ENCODE measurements at regions not wholly inside any gene's neighbourhood (a gene's known extent, or its start where the extent isn't known, plus 50 kb on each side); places are given as distances from the start of the nearest gene placed in this dataset.

DNA sequence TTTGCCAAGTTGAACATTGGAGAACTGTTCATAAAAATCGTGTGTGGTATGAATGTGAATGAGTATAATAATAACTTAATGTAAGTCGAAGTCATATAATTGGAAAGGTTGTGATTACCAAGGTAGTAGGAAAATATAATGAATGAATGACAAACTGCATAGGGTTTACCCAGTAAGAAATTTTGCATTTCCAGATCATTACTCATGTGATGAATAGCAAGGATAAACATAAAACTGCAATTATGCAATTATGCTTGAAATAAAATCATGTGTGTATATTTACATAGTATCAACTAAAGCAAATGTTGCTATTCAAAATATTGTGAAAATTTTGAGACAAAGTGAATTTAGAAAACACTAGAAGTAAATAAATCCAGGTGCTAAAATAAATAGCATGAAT lies 1108.7 kb upstream of the TMEFF2 start:
- H3K23ac ChIP-seq (ENCODE audit: low read length) = no peak overlapping the region
- H3K27ac ChIP-seq (ENCODE audit: low read depth, low read length) = no peak overlapping the region
- no peak overlapping the region for H2BK12ac ChIP-seq (ENCODE audit: low read length)
- no peaks in the 10 kb centered on the region for H3K9me3 ChIP-seq (ENCODE audit: insufficient read depth, low read depth, low read length)
- H4K91ac ChIP-seq (ENCODE audit: low read depth, low read length) = no peak overlapping the region
- H3K27me3 ChIP-seq (ENCODE audit: insufficient read depth, low read length) = no peaks in the 10 kb centered on the region
- H3K79me2 ChIP-seq (ENCODE audit: control insufficient read depth, insufficient read depth, low read length, poor library complexity) = no peaks in the 10 kb centered on the region
- H3K79me1 ChIP-seq (ENCODE audit: low read length) = no peaks in the 10 kb centered on the region
- no peak for DNase-seq
- H3K18ac ChIP-seq (ENCODE audit: low read length) = no peak overlapping the region
- no peak overlapping the region for H3K9ac ChIP-seq (ENCODE audit: low read length)
- no peak overlapping the region for H2AK5ac ChIP-seq (ENCODE audit: low read length)
- H3K36me3 ChIP-seq (ENCODE audit: control insufficient read depth in 1 of 2, insufficient read depth in 2 of 2, low read length in 2 of 2) = no peaks in the 10 kb centered on the region
- H2BK120ac ChIP-seq (ENCODE audit: insufficient read depth, low read length, poor library complexity) = no peak overlapping the region
- no peaks in the 10 kb centered on the region for H3K4me1 ChIP-seq (ENCODE audit: control insufficient read depth in 1 of 2, insufficient read depth in 2 of 2, low read length in 2 of 2)
- H3K14ac ChIP-seq (ENCODE audit: low read length) = no peak overlapping the region
- H4K8ac ChIP-seq (ENCODE audit: low read depth, low read length) = no peak overlapping the region
- H4K12ac ChIP-seq (ENCODE audit: low read depth, low read length) = no peak overlapping the region
- no peak overlapping the region for H3K4ac ChIP-seq (ENCODE audit: low read depth, low read length)
- no peak overlapping the region for H2AFZ ChIP-seq (ENCODE audit: insufficient read depth, low read length, poor library complexity)
- no peak overlapping the region for H2BK5ac ChIP-seq (ENCODE audit: low read depth, low read length, poor library complexity)
- no peak overlapping the region for H3K4me3 ChIP-seq (ENCODE audit: low read depth, low read length)
- no peak overlapping the region for H3K4me2 ChIP-seq (ENCODE audit: low read length)
- WGBS (ENCODE audit: extremely low coverage, insufficient coverage, insufficient read length) = 100% methylated on average over 2 of the region's 2 CpGs

DNA sequence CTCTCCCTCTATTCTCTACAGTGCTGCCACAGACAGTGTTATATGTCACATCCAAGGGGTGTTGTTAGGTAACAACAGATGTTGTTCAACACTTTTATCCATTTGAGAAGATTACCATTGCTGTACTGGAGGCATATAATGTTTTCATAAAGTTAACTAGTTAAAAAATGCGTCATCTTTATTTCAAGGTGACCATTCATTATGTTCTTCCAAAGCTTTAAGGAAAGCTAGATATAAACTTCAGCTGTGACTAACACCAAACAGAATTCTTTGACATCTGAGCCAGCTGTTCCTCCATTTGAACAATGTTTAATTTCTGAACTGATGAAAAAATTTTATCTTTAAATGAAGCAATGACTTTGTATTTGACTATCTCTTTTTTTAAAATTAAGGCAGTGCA lies 1099.6 kb upstream of the TMEFF2 start:
- Histone ChIP-seq H3K9ac (ENCODE audit: low read length) (no peak overlapping the region), H3K36me3 (ENCODE audit: control insufficient read depth in 1 of 2, insufficient read depth in 2 of 2, low read length in 2 of 2) (no peaks in the 10 kb centered on the region), H3K27ac (ENCODE audit: low read depth, low read length) (no peak overlapping the region), H4K91ac (ENCODE audit: low read depth, low read length) (no peak overlapping the region), H3K4me1 (ENCODE audit: control insufficient read depth in 1 of 2, insufficient read depth in 2 of 2, low read length in 2 of 2) (peaks cover 0 to 1% of the 10 kb centered on the region in 2 experiments), H3K79me1 (ENCODE audit: low read length) (no peaks in the 10 kb centered on the region), H3K14ac (ENCODE audit: low read length) (no peak overlapping the region), H2AK5ac (ENCODE audit: low read length) (no peak overlapping the region), H4K12ac (ENCODE audit: low read depth, low read length) (no peak overlapping the region), H3K27me3 (ENCODE audit: insufficient read depth, low read length) (no peaks in the 10 kb centered on the region), H3K23ac (ENCODE audit: low read length) (no peak overlapping the region), H3K4me3 (ENCODE audit: low read depth, low read length) (no peak overlapping the region), H3K4me2 (ENCODE audit: low read length) (no peak overlapping the region), H2BK12ac (ENCODE audit: low read length) (no peak overlapping the region), H2AFZ (ENCODE audit: insufficient read depth, low read length, poor library complexity) (no peak overlapping the region), H3K79me2 (ENCODE audit: control insufficient read depth, insufficient read depth, low read length, poor library complexity) (no peaks in the 10 kb centered on the region), H3K4ac (ENCODE audit: low read depth, low read length) (no peak overlapping the region), H2BK5ac (ENCODE audit: low read depth, low read length, poor library complexity) (no peak overlapping the region), H3K9me3 (ENCODE audit: insufficient read depth, low read depth, low read length) (no peaks in the 10 kb centered on the region), H3K18ac (ENCODE audit: low read length) (no peak overlapping the region), H4K8ac (ENCODE audit: low read depth, low read length) (no peak overlapping the region), H2BK120ac (ENCODE audit: insufficient read depth, low read length, poor library complexity) (no peak overlapping the region)
- no CpG with 5 or more reads among the region's 1 CpG for WGBS (ENCODE audit: extremely low coverage, insufficient coverage, insufficient read length)
- no peak for DNase-seq

DNA sequence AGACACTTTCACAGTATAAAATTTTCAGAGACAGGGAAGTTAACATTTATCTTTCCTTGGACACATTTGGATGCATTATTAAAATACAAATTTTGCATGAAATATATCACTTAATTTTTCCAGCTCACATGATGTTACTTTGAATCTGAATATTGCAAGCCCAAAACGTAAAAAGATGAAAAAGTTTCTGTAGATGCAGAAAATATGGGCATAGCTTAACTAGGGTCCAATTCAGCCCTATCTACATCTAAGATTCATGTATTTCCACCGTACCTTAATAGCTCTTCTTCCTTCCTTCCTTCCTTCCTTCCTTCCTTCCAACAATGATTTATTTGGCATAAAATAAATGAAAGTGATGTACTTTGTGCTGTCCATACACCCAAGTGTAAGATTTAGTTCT lies 1084.6 kb upstream of the TMEFF2 start:
- no peak overlapping the region for H4K12ac ChIP-seq (ENCODE audit: low read depth, low read length)
- H3K27me3 ChIP-seq (ENCODE audit: insufficient read depth, low read length) = no peaks in the 10 kb centered on the region
- no peak for DNase-seq
- H2AK5ac ChIP-seq (ENCODE audit: low read length) = no peak overlapping the region
- H3K4me3 ChIP-seq (ENCODE audit: low read depth, low read length) = no peak overlapping the region
- no peaks in the 10 kb centered on the region for H3K4me1 ChIP-seq (ENCODE audit: control insufficient read depth in 1 of 2, insufficient read depth in 2 of 2, low read length in 2 of 2)
- no peak overlapping the region for H2BK5ac ChIP-seq (ENCODE audit: low read depth, low read length, poor library complexity)
- no peak overlapping the region for H3K4ac ChIP-seq (ENCODE audit: low read depth, low read length)
- H3K9ac ChIP-seq (ENCODE audit: low read length) = no peak overlapping the region
- no peak overlapping the region for H2BK120ac ChIP-seq (ENCODE audit: insufficient read depth, low read length, poor library complexity)
- no peaks in the 10 kb centered on the region for H3K9me3 ChIP-seq (ENCODE audit: insufficient read depth, low read depth, low read length)
- H4K91ac ChIP-seq (ENCODE audit: low read depth, low read length) = no peak overlapping the region
- H3K23ac ChIP-seq (ENCODE audit: low read length) = no peak overlapping the region
- no CpG with 5 or more reads among the region's 2 CpGs for WGBS (ENCODE audit: extremely low coverage, insufficient coverage, insufficient read length)
- no peak overlapping the region for H3K14ac ChIP-seq (ENCODE audit: low read length)
- H2AFZ ChIP-seq (ENCODE audit: insufficient read depth, low read length, poor library complexity) = no peak overlapping the region
- H3K36me3 ChIP-seq (ENCODE audit: control insufficient read depth in 1 of 2, insufficient read depth in 2 of 2, low read length in 2 of 2) = no peaks in the 10 kb centered on the region
- H3K4me2 ChIP-seq (ENCODE audit: low read length) = no peak overlapping the region
- H2BK12ac ChIP-seq (ENCODE audit: low read length) = no peak overlapping the region
- H3K18ac ChIP-seq (ENCODE audit: low read length) = no peak overlapping the region
- H3K27ac ChIP-seq (ENCODE audit: low read depth, low read length) = no peak overlapping the region
- no peak overlapping the region for H4K8ac ChIP-seq (ENCODE audit: low read depth, low read length)
- H3K79me2 ChIP-seq (ENCODE audit: control insufficient read depth, insufficient read depth, low read length, poor library complexity) = no peaks in the 10 kb centered on the region
- H3K79me1 ChIP-seq (ENCODE audit: low read length) = no peaks in the 10 kb centered on the region

DNA sequence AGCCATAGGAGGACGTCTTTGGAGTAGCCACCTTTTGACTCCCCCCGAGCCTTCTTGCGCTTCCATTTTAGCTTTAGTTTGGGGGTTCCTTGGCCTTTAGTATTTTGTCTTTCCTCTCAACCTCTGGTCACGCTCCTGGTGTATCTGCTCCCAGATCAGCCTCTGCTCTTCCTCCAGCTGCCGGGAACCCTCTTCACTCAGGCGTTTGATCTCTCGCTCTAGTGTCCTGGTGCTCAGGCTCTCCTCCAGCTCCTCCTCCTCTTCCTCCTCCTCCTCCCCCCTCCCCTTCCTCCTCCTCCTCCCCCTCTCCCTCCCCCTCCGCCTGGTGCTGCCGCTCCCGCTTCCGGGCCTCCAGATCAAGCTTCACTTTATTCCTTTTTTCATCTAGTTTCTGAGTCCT lies 1082.3 kb upstream of the TMEFF2 start:
- Histone ChIP-seq H2BK12ac (ENCODE audit: low read length) (no peak overlapping the region), H2BK120ac (ENCODE audit: insufficient read depth, low read length, poor library complexity) (no peak overlapping the region)
- no CpG with 5 or more reads among the region's 11 CpGs for WGBS (ENCODE audit: extremely low coverage, insufficient coverage, insufficient read length)

More for the DNA sequence above, 1082.3 kb upstream of the TMEFF2 start:
- no peak overlapping the region for H3K27ac ChIP-seq (ENCODE audit: low read depth, low read length)
- no peak for DNase-seq
- H2AFZ ChIP-seq (ENCODE audit: insufficient read depth, low read length, poor library complexity) = no peak overlapping the region
- H4K8ac ChIP-seq (ENCODE audit: low read depth, low read length) = no peak overlapping the region
- no peaks in the 10 kb centered on the region for H3K36me3 ChIP-seq (ENCODE audit: control insufficient read depth in 1 of 2, insufficient read depth in 2 of 2, low read length in 2 of 2)
- H3K27me3 ChIP-seq (ENCODE audit: insufficient read depth, low read length) = no peaks in the 10 kb centered on the region
- H3K23ac ChIP-seq (ENCODE audit: low read length) = no peak overlapping the region
- no peak overlapping the region for H3K4ac ChIP-seq (ENCODE audit: low read depth, low read length)
- H3K9me3 ChIP-seq (ENCODE audit: insufficient read depth, low read depth, low read length) = no peaks in the 10 kb centered on the region
- no peak overlapping the region for H3K4me3 ChIP-seq (ENCODE audit: low read depth, low read length)
- H4K91ac ChIP-seq (ENCODE audit: low read depth, low read length) = no peak overlapping the region
- no peaks in the 10 kb centered on the region for H3K79me2 ChIP-seq (ENCODE audit: control insufficient read depth, insufficient read depth, low read length, poor library complexity)
- no peak overlapping the region for H3K18ac ChIP-seq (ENCODE audit: low read length)
- no peak overlapping the region for H2AK5ac ChIP-seq (ENCODE audit: low read length)
- H3K9ac ChIP-seq (ENCODE audit: low read length) = no peak overlapping the region
- no peak overlapping the region for H2BK5ac ChIP-seq (ENCODE audit: low read depth, low read length, poor library complexity)
- H3K79me1 ChIP-seq (ENCODE audit: low read length) = no peaks in the 10 kb centered on the region
- no peak overlapping the region for H3K4me2 ChIP-seq (ENCODE audit: low read length)
- H3K14ac ChIP-seq (ENCODE audit: low read length) = no peak overlapping the region
- H4K12ac ChIP-seq (ENCODE audit: low read depth, low read length) = no peak overlapping the region
- H3K4me1 ChIP-seq (ENCODE audit: control insufficient read depth in 1 of 2, insufficient read depth in 2 of 2, low read length in 2 of 2) = no peaks in the 10 kb centered on the region

Measured in trophoblast cell (in vitro differentiated cells and primary cell).